HEK293T (cell line): ENCODE measurements at regions not wholly inside any gene's neighbourhood (a gene's known extent, or its start where the extent isn't known, plus 50 kb on each side); places are given as distances from the start of the nearest gene placed in this dataset.

Experiments
- ARNT ChIP-seq: fragments of 450-650 bp; IDR thresholded peaks from 2 replicates; pipeline ENCODE4 v1.6.1; 2017; ENCODE audit warnings: mild to moderate bottlenecking
- BHLHE40 ChIP-seq: fragments of 450-650 bp; IDR thresholded peaks from 2 replicates; pipeline ENCODE4 v1.6.1; 2016; ENCODE audit warnings: mild to moderate bottlenecking, moderate library complexity, borderline replicate concordance
- ELF4 ChIP-seq: fragments of 450-650 bp; IDR thresholded peaks from 2 replicates; pipeline ENCODE4 v1.6.1; 2017; ENCODE audit warnings: antibody characterized with exemption
- FOXA1 ChIP-seq: fragments of 450-650 bp; IDR thresholded peaks from 2 replicates; pipeline ENCODE4 v1.6.1; 2016; ENCODE audit warnings: mild to moderate bottlenecking
- L3MBTL2 ChIP-seq: fragments of 450-650 bp; conservative IDR thresholded peaks from 2 replicates; pipeline ENCODE4 v1.6.1; 2016; ENCODE audit warnings: mild to moderate bottlenecking
- NFRKB ChIP-seq: fragments of 450-650 bp; IDR thresholded peaks from 2 replicates; pipeline ENCODE4 v1.6.1; 2016; ENCODE audit warnings: mild to moderate bottlenecking, moderate library complexity
- SP1 ChIP-seq: fragments of 450-650 bp; IDR thresholded peaks from 2 replicates; pipeline ENCODE4 v1.6.1; 2017
- TARDBP ChIP-seq: fragments of 450-650 bp; IDR thresholded peaks from 2 replicates; pipeline ENCODE4 v1.6.1; 2016
- ZNF384 ChIP-seq: fragments of 450-650 bp; IDR thresholded peaks from 2 replicates; pipeline ENCODE4 v1.6.1; 2016

- TF ChIP-seq ELF4: no peak
- no peak for TF ChIP-seq ARNT
- no peak for TF ChIP-seq BHLHE40
- no peak for TF ChIP-seq FOXA1
- TF ChIP-seq ZNF384: no peak
- TF ChIP-seq L3MBTL2: no peak
- TF ChIP-seq TARDBP: no peak
- TF ChIP-seq NFRKB: no peak
- TF ChIP-seq SP1: no peak
Measured at GRCh38 chr22:27409299-27409698, 392.3 kb downstream of the MN1 start.
